Islet precursor cell (in vitro differentiated cells): ENCODE measurements at regions not wholly inside any gene's neighbourhood (a gene's known extent, or its start where the extent isn't known, plus 50 kb on each side); places are given as distances from the start of the nearest gene placed in this dataset.
"Not testable (repeated sequence)": the region's sequence is repeated elsewhere in the genome, so short reads cannot be mapped to it uniquely, and the experiment has no call there.

ENCODE experiments used
- DNase-seq: peaks from one replicate; pipeline ENCODE4 v3.0.0-alpha.2; 2018

DNA sequence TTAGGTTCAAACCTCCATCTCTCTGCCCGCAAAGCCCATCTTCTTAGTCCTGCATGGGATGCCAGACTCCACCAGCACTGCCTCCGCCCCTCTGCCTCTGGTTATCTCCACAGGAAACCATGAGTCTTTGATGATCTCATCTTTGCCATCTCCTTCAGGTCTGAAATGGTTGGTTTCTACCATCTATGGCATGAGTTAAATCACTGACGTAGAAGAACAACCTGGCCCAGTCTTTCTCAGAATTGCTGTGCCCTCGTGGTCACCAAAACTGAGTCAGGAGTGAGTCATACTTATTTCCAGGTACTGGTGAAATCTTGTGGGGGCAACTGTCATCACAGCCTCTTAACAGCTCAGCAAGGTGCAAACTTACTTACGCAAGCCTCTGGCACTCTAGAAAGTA is 468.7 kb upstream of the C16orf82 start:
- peak; percentile 70 for DNase-seq

DNA sequence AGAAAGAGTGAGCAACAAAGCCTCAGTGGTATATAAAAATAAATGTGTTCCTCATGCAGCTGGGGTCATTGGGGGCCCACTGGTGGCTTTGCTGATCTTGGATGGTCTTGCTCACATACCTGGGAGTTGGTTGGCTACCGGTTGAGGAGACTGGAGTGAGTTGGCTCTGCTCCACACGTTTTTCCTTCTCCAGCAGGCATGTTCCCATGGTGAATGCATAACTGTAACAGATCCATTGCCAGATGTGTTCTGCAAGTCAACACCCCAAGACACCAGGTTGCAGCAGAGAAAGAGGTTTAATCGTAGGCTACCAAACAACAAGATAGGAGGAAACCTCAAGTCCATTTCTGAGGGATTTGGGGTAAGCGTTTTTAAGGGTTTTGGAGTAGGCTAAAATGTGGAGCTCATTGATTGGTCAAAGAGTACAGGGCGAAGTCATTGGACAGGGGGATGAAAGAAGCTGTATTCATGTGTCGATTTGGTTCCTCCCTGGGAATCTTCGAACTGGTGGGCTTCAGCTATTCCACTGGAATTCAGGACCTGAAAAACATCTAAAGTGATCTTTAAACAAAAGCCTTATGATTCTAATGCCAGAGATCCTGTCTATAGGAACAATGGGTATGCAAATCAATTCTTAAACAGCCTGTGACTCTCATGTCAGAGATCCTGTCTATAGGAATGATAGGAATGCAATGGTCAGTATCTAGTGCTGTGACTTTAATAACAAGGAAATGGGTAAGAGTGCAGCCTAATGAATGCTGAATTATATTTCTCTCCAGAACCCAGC is 467.5 kb upstream of the C16orf82 start:
- no peak for DNase-seq

DNA sequence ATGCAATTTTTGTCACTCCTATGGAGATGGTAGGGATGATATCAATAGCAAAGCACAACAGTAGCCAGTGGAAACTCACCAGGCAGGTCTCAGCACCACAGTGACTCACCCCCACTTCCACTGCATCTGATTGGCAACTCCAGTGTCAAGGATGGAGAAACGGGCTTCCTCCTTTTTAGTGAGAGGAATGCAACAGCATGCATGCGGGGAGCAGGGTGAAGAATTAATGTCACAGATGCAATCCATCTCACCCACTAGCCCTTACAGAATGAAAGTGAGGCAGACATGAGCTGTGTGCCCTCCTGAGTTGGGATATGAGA is 467.0 kb upstream of the C16orf82 start:
- DNase-seq: peak; percentile 66

DNA sequence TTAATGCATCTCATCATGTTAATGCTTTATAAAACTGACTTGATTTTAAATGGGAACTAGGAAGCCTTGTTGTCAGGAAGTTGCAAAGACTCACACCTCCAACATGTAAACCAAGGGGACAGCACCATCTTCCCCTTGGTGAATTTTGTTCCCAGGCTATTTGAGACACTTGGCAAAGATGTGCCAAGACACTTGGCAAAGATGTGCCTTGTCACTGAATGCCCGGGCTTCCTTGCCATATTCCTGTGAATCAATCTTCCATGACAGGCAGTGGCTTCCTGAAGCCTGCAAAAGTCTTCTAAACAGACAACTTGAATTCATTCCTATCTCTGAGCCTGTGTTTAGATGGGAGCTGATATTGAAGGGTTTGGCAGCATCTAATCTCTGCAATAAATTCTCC is 465.4 kb upstream of the C16orf82 start:
- DNase-seq: no peak

DNA sequence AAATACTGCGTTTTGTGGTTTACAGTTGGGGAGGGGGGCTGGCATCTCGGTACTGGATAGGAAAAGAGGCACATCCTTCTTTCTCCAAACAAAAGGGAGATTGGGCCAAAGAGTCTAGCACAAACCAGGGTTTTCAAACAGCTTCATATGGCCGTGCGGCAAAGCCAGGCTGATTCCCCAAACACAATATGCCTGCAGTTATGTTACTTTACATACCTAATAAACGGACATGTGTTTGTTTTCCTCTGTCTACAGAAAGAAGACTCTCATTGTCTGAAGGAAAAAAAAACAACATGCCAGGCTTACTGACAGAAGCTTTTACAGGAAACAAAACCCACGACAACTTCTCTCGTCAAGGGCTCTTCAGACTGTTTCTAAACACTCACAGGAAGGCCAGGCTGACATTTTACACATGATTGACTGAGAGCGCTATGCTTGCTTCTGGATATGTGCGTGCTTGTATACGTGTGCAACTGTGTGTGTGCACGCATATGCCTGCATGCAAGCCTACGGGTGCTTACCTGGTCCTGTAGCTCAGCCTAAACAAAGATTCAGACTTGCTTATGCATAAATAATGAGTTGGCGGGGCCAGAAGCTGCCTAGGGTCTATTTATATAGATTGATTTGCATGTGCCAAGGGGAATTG is 461.0 kb upstream of the C16orf82 start:
- DNase-seq: no peak

DNA sequence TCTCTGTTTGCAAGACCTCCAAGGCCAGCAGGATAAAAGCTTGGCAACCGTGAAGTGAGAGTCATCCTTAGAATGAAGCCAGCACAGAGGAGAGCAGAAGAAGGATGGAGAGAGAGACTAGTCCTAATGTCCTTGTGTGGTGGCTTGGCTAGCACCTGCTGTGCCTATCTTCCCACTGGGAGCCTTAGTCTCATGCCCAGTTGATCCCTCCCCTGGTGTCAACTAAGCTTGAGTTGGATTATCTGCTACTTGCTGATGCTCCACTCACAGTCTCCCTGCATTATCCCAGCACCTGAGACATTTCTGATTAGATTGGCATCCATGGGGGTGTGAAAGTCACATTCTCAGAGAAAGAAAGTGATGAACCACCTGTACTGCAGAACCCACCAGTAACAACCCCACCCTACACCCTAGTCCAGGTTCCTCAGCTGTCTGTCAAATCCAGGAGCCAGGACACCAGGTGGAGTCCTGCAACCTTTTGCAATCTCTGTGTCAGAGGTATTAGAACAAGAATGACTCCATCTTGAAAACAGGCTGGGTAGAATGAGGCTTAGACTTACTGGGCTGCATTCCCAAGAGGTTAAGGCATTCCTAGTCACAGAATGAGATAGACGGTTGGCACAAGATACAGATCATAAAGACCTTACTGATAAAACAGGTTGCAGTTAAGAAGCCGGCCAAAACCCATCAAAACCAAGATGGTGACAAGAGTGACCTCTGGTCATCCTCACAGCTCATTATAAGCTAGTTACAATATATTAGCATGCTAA is 460.2 kb upstream of the C16orf82 start:
- no peak for DNase-seq

DNA sequence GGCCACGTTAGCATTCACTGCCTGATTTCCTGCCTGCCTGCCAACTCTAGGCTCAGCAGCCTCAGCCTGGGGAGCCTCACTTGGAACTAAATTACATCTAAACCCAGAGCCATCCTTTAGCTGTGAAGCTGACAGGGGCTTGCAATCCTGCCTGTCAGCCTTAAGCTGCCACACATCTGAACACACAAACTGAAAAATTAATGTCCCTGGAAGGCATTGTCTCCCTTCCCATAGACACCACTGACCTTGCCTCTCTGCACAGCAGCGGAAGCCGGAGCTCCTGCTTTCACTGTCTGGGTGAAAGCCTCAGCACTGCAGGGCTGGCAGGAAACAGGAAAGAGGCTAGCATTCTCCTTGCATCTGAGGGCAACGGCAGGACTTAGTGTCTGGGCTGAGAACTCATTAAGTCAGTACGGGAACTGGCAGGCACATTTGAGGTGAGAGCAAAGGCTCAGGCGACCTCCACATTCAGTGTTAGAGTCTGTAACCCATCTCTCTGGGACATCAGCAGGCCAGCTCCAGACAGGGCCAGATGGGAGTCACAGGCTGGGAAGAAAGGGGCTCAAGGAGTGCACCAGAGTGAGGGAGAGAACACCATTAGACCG is 452.4 kb upstream of the C16orf82 start:
- DNase-seq: no peak

DNA sequence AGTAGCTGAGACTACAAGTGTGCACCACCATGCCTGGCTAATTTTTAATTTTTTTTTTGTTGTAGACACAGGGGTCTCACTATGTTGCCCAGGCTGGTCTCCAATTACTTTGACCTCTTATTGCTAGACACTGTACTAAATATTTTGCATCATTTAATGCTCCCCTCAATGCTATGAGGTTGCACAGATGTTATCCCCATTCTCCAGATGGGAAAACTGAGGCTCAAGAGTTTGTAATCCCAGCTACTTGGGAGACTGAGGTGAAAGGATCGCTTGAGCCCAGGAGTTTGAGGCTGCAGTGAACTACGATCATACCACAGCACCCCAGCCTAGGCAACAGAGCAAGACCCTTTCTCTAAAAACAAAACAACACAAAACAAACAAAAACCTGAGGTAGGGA is 443.3 kb upstream of the C16orf82 start:
- no peak for DNase-seq

DNA sequence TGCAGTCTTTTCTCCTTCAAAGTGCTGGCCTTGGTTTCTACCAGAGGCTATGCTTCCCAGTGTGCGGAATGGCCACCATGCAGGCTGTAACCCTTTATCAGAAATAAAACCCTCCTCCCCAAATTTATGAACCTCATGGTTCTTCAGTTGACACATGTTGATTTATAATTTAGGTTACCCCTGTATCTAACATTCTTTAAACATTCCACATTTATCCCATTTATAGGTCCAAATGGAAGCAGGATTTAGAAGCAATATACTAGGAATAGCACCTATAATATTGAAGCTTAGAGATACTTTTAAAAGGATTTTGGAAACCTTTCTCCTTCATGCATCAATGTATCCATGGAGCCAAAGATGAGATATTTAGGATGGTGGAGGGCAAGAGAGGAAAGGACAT is 438.8 kb upstream of the C16orf82 start:
- no peak for DNase-seq

DNA sequence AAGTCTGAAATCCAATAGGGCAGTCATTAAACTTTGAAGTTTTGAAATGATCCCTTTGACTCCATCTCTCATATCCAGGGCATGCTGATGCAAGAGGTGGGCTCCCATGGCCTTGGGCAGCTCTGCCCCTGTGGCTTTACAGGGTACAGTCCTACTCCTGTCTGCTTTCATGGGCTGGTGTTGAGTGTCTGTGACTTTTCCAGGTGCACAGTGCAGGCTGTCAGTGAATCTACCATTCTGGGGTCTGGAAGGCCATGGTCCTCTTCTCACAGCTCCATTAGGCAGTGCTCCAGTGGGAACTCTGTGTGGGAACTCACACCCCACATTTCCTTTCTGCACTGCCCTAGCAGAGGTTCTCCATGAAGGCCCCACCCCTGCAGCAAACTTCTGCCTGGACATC is 435.4 kb upstream of the C16orf82 start:
- not testable (repeated sequence) for DNase-seq

DNA sequence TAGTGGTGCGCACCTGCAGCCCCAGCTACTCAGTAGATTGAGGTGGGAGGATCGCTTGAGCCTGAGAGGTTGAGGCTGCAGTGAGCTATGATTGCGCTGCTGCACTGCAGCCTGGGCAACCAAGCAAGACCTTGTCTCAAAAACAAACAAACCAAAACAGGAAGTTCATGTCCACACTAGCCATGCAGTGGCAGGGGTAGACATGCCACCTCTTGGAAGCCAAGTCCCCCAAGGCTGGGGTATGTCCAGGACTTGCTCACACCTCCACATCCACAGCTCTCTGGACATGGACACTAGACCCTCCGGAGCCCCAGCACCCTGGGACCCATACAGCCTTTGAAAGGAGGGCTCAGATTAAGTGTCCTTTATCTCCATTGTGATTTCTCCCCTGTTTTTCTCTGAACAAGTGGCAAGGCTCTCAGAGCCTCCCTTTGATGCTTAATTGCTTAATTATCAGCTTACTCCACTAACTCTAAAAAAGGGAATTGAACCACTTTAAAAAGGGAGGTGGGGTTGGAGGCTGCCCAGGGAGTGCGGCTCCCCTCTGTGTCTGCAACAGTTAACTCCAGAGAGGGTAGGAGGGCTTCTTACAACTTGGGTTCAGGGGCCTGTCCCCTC is 424.6 kb upstream of the C16orf82 start:
- DNase-seq: no peak

DNA sequence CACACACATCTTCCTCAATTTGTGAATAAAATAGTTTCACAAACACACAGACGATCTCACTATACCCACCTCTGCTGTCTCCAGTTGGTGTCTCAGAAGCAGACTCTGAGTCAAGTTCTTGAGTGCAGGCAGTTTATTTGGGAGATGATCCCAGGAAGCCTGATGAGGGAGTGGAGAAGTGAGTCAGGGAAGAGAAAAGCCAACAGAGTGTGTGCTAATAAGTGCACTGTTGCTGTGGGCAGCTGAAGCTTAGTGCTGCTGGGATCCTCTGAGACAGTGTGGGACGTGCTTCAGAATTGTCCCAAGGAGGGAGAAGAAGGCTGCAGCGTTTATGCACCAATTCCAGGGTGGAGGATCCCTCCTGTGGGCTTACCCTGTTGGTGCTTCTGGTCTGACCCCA is 423.2 kb upstream of the C16orf82 start:
- DNase-seq: no peak

DNA sequence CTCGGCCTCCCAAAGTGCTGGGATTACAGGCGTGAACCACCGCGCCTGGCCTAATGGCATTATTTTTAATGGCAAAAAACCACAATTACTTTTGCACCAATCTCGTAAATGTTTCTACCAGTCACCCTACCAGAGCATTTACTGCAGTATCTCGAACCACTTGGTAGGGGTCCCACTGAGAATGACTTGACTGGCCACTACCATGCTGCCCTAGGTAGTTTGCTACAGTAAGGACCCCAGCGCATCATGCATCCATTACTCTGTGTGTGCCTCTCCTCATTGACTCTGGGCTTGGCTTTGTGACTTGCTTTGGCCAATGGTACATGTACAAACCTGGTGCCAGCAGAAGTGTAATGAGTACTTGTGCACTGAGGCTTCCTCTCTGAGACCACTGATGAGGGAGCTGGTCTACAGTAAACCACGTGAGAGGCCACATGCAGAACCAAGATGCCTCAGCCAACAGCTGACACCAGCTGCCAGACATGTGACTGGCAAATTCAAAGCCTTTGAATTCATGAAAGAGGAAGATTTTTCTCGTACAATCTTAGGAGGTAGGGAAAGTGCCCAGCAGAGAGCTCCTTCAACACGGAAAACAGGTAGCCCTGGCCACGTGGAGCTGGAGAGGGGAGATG is 421.7 kb upstream of the C16orf82 start:
- DNase-seq: no peak

DNA sequence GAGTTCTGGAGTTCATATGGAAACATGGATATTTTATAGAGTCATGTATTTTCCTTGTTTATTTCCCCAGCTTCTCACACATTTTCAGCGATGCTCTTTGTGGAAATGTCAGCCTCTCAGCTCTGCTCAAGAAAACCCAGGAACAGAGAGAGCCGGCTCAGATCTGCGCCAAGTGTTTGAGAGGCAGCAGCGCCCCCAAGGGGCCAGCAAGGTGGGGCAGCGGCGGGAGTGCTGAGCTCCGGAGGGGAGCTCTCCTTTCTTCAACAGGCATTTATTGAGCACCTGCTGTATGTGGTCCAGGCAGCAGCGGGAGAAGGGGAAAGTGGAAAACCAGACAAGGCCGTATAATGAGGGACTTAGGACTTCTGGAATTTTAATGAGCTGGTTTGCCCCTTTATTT is 421.1 kb upstream of the C16orf82 start:
- peak; percentile 76 for DNase-seq

DNA sequence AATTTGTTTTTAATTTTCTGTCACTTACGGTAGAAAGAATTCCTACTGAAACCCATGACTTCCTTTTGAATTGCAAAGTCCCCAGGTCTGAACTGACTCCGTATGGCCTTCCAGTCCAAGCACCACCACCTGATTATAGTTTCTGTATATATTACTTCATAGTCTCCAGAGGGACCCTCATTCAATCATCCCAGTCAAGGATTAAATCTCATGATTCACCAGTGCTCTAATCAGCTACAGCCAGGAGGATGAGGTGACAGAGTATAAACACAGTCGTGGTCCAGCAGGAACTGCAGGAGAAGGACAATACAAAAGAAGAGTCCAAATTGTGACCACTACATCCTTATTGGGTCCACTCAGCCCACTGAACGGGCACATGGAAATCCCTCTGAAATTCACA is 418.9 kb upstream of the C16orf82 start:
- DNase-seq: no peak

DNA sequence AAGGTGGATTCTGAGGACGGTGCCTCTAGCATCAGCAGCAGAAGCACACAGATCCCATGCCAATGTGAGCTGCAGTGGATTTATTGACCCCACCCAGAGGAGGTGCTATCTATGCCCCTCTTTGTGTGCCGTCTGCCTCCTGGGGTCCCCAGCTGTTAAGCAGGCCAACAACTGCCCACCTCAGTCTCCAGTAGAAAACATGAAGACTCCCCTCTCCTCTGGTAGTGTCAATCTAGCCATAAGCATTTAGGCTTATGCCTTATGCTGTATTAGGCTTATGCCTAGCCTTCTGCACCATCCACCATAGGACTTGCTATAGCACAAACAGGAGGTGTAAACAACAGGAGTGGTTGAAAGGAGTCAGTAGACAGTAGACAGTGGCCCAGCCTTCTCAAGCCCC is 417.9 kb upstream of the C16orf82 start:
- DNase-seq: no peak

DNA sequence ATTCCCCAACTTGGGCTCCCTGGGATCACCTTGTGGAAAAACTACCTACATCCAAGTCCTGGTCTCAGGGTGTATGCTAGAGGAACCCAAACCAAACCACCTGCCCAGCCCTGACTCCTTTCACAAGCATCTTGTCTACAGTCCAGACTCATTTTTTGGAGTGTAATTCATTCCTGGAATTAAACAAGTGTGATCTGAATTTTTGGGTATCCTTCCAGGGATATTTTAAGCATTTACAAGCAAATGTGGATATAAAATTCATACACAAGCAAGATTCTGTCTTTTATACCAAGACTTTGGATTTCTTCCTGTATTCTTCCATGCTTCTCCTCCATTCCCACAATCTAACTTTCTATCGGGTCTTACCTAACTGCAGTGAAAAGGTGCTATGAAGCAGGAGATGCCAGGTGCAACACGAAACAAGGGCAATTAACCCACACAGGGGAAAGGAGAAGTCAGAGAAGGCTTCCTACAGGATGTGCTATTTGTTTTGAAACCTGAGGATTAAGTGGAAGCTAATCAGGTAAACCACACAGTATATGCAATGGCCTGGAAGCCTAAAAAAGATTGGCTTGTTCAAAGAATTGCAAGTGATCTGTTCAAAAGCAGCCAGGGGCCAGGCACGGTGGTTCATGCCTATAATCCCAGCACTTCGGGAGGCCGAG is 417.2 kb upstream of the C16orf82 start:
- DNase-seq: no peak

DNA sequence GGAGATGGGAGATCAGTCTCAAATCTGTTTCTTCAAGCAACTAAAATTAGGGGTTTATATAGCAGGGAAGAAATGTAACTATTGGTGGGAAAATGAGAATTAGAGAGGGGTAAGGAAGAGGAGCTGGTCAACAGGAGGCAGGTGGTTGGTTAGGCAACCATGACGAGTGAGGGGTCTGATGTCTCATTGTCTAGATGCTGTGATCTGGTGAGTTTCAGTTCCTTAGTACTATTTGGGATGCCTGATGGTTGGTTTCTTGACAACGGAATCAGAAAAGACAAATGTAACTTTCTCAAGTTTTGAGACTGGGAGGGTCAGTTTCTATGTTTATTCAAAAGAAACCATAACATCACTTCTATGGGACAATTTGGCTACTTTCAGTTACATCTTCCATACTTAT is 415.3 kb upstream of the C16orf82 start:
- DNase-seq: no peak

DNA sequence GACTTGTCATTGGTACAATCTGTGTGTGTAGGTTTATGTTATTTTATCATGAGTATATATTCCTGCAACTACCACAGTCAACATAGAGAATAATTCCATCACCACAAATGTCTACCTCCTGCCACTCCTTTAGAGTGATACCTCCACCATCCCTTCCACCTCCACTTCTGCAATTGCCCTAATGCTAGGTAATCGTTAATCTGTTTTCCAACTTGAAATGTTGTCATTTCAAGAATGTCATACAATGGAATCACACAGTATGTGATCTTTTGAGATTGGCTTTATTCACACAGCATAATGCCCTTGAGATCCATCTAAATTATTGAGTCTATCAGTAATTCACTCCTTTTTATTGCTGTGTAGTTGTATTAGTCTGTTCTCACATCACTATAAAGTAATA is 414.8 kb upstream of the C16orf82 start:
- no peak for DNase-seq

DNA sequence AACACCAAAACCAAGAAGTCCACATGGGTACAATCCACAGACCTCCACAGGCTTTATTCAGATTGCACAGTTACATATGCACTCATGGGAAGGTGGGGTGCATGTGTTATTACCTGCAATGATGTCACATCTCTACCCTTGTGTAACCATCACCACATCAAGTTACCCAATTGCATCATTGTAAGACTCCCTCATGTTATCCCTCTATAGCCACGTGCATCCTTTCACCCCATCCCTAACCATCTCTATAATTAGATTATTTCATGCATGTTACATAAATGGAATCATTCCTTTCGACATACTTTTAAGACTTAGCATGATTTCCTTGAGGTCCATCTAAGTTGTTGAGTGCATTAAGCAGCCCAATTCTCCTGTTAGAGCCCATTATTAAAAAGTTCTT is 408.2 kb upstream of the C16orf82 start:
- DNase-seq: no peak

DNA sequence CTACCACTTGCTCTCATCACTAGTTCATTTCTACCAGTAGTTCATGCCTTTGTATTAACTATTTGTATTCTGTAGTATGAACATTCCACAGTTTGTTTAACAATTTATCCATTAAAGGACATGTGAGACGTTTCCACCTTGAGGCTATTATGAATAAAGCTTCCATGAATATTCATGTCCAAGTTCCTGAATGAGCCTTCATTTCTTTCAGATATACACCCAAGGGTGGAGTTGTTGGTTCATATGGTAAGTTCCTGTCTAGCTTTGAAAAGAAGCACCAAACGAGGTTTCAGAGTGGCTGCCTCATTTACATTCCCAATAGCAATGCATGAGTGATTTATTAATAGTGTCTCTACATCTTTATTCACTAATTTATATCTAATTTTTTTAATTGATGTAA is 407.8 kb upstream of the C16orf82 start:
- DNase-seq: no peak

DNA sequence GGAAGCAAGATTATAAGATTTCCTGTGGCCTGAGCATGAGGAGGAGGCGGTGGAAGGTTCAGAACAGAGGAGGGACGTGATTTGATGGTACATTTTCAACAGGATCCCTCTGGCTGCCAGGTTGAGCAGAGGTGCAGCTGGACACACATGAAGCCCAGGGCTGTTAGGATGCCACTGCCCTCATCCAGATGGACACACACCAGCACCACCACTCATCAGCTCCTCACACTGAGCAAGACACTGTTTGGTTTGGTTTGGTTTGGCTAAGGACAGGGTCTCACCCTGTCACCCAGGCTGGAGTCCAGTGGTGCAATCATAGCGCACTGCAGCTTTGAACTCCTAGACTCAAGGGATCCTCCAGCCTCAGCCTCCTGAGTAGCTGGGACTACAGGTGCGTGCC is 402.6 kb upstream of the C16orf82 start:
- no peak for DNase-seq
